T47D (cell line): ENCODE measurements at regions not wholly inside any gene's neighbourhood (a gene's known extent, or its start where the extent isn't known, plus 50 kb on each side); places are given as distances from the start of the nearest gene placed in this dataset.
"Not testable (repeated sequence)": the region's sequence is repeated elsewhere in the genome, so short reads cannot be mapped to it uniquely, and the experiment has no call there.

Experiments used
- DNase-seq, 2 experiments: peaks; one replicate each; pipeline versions ENCODE4 v3.0.0 to v3.0.0-alpha.2; 2011 to 2012; ENCODE audit warnings: low read depth in 1 of 2, low spot score in 1 of 2
- JUND ChIP-seq: IDR thresholded peaks from 2 replicates; pipeline ENCODE4 v1.6.1; 2012; ENCODE audit warnings: low read depth
- in situ Hi-C: cut with HindIII; loops from 2 replicates; pipeline ENCODE4 v1.10.0; 2016; ENCODE audit warnings: low sequenced_read_pairs, low pct_unique_long_range_greater_than_20kb

- no peak for DNase-seq
- TF ChIP-seq JUND = no peak
- in situ Hi-C loops = no loop called here
Measured at GRCh38 chr7:3146571-3147226, 103.0 kb upstream of the CARD11 start.

- in situ Hi-C loops, DNase-seq: not testable (repeated sequence)
Measured at GRCh38 chr7:3148471-3148870, 104.8 kb upstream of the CARD11 start.

- no peak for DNase-seq
- TF ChIP-seq JUND = no peak
- in situ Hi-C loops = no loop called here
Measured at GRCh38 chr7:3149231-3149995, 105.7 kb upstream of the CARD11 start.

DNA sequence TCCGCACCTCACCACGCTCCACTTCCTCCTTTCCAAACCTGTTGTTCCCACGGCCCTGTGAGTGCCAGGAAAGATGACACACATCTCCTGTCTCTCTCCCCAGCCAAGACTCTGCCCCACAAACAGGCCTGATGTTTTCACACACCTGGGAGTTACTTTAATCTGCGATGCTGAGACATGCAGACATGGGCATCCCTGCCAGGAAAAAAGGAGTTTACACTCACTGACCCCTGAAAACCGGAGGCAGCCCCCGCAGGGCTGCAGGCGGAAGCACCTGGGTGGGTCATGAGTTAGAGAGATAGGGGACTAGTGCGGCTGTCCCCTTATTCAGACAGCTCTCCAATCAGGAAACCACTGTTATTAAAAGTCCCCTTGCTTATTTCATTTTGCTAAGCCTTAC is 106.4 kb upstream of the CARD11 start:
- in situ Hi-C loops = no loop called here

DNA sequence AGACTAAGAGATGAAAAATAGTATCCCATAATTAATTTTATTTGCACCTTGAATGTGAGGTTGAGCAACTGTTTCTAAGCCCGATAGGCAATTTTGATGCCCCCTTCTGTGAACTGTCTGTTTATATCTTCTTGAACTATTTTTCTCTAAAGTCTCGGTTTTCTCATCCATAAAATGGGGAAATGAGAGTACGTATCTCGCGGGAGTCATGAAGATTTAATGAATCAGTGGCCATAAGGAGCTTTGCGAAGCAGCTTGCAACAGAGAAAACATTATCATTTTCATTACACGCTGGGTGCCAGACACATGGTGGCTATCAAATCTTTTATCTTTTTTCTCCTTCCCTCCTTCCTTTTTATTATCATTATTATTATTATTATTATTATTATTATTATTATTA is 108.1 kb upstream of the CARD11 start:
- no peak for TF ChIP-seq JUND
- no peak for DNase-seq
- in situ Hi-C loops = no loop called here

More for the DNA sequence above, 106.4 kb upstream of the CARD11 start:
- DNase-seq = no peak
- no peak for TF ChIP-seq JUND

GRCh38 chr7:3152714-3153113 is 109.0 kb upstream of the CARD11 start:
- in situ Hi-C loops = no loop called here
- DNase-seq = no peak
- TF ChIP-seq JUND = no peak

GRCh38 chr7:3153118-3153517 is 109.5 kb upstream of the CARD11 start:
- TF ChIP-seq JUND = no peak
- in situ Hi-C loops = no loop called here
- no peak for DNase-seq

GRCh38 chr7:3154317-3154716 is 110.7 kb upstream of the CARD11 start:
- in situ Hi-C loops = no loop called here
- TF ChIP-seq JUND = no peak
- DNase-seq = no peak

GRCh38 chr7:3154881-3155494 is 111.3 kb upstream of the CARD11 start:
- in situ Hi-C loops = no loop called here
- no peak for TF ChIP-seq JUND
- peak; percentile 48 to 79 for DNase-seq

- DNase-seq = peak in 1 of 2 experiments; percentile 79
- no peak for TF ChIP-seq JUND
- in situ Hi-C loops = no loop called here
Measured at GRCh38 chr7:3156508-3156907, 112.8 kb upstream of the CARD11 start.

GRCh38 chr7:3157566-3158287 is 114.1 kb upstream of the CARD11 start:
- DNase-seq = no peak
- in situ Hi-C loops = no loop called here
- no peak for TF ChIP-seq JUND

DNA sequence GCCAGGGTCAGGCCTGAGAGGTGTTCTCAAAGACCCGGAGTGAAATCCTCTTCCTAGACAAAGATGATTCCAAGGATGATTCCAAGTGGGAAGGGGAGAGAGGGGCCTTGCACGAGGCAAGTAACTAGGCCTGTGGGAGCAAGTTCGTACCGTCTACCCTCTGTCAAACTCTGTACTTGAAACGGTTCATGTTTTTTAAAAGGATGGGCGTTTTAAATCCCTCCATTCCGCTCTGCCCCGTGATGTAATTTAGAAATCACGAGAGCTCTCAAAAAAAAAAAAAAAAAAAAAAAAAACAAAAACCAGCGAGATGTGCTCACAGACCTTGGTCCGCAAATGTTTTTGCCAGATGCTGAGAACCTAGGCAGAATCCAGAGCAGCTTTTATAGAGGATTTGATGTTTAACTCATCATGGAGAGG is 114.7 kb upstream of the CARD11 start:
- in situ Hi-C loops = no loop called here
- no peak for DNase-seq
- no peak for TF ChIP-seq JUND

DNA sequence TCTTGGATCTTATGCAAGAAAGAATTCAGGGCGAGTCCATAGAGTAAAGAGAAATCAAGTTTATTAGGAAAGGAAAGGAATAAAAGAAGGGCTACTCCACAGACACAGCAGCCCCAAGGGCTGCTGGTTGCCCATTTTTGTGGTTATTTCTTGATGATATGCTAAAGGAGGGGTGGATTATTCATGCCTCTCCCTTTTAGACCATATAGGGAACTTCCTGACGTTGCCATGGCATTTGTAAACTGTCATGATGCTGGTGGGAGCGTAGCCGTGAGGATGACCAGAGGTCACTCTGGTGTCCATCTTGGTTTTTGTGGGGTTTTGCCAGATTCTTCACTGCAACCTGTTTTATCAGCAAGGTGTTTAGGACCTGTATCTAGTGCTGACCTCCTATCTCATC is 115.4 kb upstream of the CARD11 start:
- in situ Hi-C loops = no loop called here
- no peak for DNase-seq
- no peak for TF ChIP-seq JUND
